ENCODE measurements at regions not wholly inside any gene's neighbourhood (a gene's known extent, or its start where the extent isn't known, plus 50 kb on each side); places are given as distances from the start of the nearest gene placed in this dataset.

DNA sequence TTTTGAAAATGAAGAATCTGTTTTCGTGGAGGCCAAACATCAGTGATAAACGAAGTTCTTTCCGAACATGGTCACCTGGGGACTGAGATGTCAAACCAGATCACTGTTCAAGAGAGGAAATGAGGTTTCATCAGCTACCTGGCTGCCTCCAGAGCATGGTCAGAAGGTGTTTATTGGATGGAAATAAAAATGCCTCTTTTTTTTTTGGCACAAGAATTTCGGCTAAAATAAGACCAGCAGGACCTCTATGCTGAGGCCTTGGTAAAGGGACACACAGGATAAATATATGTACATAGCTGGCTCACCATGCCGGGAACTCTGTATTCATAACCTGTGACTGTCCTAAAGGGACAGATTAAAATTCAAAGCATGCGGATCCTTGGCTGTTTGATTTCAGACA lies 135.3 kb downstream of the UTP18 start:
- CTCF ChIA-PET, result no interaction called here
- POLR2A ChIA-PET, result no interaction called here
- TF ChIP-seq, protein P1, sequence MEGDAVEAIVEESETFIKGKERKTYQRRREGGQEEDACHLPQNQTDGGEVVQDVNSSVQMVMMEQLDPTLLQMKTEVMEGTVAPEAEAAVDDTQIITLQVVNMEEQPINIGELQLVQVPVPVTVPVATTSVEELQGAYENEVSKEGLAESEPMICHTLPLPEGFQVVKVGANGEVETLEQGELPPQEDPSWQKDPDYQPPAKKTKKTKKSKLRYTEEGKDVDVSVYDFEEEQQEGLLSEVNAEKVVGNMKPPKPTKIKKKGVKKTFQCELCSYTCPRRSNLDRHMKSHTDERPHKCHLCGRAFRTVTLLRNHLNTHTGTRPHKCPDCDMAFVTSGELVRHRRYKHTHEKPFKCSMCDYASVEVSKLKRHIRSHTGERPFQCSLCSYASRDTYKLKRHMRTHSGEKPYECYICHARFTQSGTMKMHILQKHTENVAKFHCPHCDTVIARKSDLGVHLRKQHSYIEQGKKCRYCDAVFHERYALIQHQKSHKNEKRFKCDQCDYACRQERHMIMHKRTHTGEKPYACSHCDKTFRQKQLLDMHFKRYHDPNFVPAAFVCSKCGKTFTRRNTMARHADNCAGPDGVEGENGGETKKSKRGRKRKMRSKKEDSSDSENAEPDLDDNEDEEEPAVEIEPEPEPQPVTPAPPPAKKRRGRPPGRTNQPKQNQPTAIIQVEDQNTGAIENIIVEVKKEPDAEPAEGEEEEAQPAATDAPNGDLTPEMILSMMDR (IDR thresholded peaks at IDR 0.05; ENCODE audit: control extremely low read depth, extremely low read depth, low read depth, missing control alignments), result no peak
- DNase-seq (ENCODE audit: extremely low spot score), result no peak

DNA sequence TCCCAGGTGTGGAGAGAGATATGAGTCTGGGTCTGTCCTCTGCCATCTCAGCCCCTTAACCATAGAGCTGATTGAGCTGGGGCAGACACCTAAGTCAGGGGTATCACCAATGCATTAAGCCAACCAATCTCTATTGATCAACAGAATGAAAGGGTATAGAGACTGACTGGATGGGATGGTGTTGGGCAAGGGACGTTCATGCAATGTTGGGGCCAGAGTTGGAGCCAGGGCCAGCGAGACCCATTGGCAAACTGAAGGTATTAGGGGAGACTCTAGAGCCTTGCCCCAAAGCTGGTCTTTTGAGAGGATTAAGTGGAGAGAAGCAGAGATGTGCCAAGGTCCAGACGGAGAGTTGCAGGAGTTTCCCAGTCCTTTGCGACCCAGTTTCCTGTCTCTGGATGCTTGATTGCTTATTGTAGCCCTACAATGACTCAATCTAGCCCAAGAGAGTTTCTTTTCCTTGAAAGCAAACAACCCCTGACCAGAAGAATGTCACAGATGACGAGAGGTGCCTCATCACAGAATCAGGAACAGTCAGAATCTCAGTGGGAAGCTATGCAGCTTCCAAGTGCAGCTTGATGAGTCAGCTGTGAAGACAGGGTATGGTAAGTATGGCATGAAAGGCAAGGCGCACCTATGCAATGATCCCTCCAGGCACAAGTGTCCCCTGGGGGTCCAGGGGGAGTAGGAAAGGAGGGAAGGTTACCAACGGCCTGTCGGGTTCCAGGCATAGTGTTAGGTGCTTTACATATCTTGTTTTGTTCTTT lies 137.2 kb downstream of the UTP18 start:
- CTCF ChIA-PET, result no interaction called here
- DNase-seq (ENCODE audit: extremely low spot score), result no peak
- POLR2A ChIA-PET, result no interaction called here
- TF ChIP-seq, protein P1 (IDR thresholded peaks at IDR 0.05; ENCODE audit: control extremely low read depth, extremely low read depth, low read depth, missing control alignments), result no peak

DNA sequence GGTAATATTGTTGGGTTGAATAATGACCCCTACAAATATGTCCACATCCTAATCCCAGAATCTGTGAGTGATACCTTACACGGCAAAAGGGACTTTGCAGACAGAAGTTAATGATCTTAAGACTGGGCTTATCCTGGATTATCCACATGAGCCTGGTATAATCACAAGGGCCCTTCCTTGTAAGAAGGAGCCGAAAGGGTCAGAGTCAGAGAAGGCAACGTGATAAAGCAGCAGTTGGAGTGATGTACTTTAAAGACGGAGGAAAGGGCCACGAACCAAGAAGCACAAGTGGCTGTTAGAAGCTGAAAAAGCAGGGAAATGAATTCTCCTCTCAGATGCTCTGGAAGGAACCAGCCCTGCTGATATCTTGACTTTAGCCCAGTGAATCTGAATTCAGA lies 137.8 kb downstream of the UTP18 start:
- POLR2A ChIA-PET, result no interaction called here
- CTCF ChIA-PET, result no interaction called here
- DNase-seq (ENCODE audit: extremely low spot score), result no peak
- TF ChIP-seq, protein P1 (IDR thresholded peaks at IDR 0.05; ENCODE audit: control extremely low read depth, extremely low read depth, low read depth, missing control alignments), result no peak

DNA sequence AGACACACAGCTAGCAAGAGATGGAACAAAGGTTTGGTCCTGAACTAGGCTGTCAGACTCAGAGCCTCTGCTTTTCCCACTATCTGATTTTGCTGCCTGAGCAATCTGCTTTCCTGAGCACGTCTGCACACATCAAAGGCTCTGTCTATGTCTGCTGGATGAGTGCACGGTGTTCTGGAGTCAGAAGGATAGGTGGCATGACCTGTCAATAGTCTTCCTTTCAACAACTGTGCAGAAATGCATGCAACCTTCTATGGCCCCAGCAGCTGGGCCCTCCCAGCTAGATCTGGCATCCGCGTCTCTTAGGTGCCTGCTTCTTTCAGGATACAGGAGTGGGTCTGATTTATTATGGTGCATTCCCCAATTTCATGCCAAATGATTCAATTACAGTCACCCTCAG lies 138.3 kb downstream of the UTP18 start:
- CTCF ChIA-PET, result no interaction called here
- POLR2A ChIA-PET, result no interaction called here

DNA sequence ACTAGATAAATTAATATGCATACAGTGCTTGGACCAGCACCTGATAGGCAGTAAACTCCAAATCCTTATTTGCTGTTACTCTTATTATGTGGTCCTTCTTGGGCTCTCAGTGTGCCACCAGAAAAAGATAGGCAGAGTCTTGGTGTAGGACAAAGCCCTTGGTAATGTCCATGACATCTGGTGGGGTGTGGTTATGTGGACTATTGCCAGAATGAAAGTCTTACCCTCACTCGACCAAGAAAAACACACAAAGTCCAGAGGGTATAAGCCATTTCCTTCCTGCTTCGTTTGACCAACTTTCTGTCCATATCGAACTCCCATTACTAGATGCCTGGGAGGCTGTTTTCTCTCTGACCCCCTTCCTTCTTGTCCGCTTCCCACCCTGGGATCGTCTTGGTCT lies 140.9 kb downstream of the UTP18 start:
- ChIA-PET POLR2A (no interaction called here), CTCF (interaction anchor here (1.5 kb wide), 1 partner anchor 10 kb away, joined by 4 read pairs; no protein-coding TSS in a partner anchor)
- TF ChIP-seq, protein P1 (IDR thresholded peaks at IDR 0.05; ENCODE audit: control extremely low read depth, extremely low read depth, low read depth, missing control alignments), result no peak
- DNase-seq (ENCODE audit: extremely low spot score), result no peak

More for the DNA sequence above, 138.3 kb downstream of the UTP18 start:
- no peak for DNase-seq (ENCODE audit: extremely low spot score)
- TF ChIP-seq, protein P1 (IDR thresholded peaks at IDR 0.05; ENCODE audit: control extremely low read depth, extremely low read depth, low read depth, missing control alignments), result no peak

DNA sequence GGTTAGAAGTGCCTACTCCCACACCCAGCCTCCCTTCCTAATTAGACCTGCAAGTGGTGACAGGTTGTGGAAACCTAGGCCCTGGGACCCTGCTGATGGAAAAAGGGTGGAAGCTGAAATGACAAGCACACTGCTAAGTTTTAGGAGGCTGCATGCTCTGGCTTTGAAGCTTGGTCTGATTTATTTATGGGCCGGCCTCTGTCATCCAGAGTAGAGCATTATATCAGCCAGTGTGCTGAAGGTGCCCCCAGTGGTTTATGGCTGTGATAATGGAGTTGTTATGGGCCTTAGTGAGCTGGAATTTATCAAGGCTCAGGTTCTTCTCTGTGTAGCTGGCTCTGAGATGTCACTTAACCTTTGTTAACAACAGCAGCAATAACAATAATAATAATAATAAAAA lies 142.6 kb downstream of the UTP18 start:
- CTCF ChIA-PET, result interaction anchor here (0.8 to 1.7 kb wide), 5 partner anchors 10 to 32 kb away, joined by 3 to 5 read pairs (median 3); no protein-coding TSS in a partner anchor
- POLR2A ChIA-PET, result no interaction called here
- TF ChIP-seq, protein P1 (IDR thresholded peaks at IDR 0.05; ENCODE audit: control extremely low read depth, extremely low read depth, low read depth, missing control alignments), result no peak
- DNase-seq (ENCODE audit: extremely low spot score), result no peak

Measured in GM10248 (cell line).